Ovary (tissue), 3 donors: ENCODE measurements at regions not wholly inside any gene's neighbourhood (a gene's known extent, or its start where the extent isn't known, plus 50 kb on each side); places are given as distances from the start of the nearest gene placed in this dataset.

Experiments
- CTCF ChIP-seq, 3 donors: fragments of 450-650 bp in 2 of 3; fragments of 200-600 bp in 1 of 3; IDR thresholded peaks; one replicate each; pipeline versions ENCODE4 v1.5.1 to v1.8.0; 2016 to 2022; ENCODE audit warnings: antibody characterized with exemption in 3 of 3, mild to moderate bottlenecking in 1 of 3
- EP300 ChIP-seq: sonication (generic); formaldehyde crosslinking; IDR thresholded peaks from one replicate; pipeline ENCODE4 v1.6.1; 2017; ENCODE audit warnings: antibody characterized with exemption
- POLR2A ChIP-seq: fragments of 450-650 bp; IDR thresholded peaks from one replicate; pipeline ENCODE4 v1.6.1; 2017; ENCODE audit warnings: antibody characterized with exemption, mild to moderate bottlenecking, moderate library complexity
- donor health status: DM: no; HTN: no; CAD: no.

GRCh38 chr6:151705993-151706733, 101.3 kb upstream of the ESR1 start:
- TF ChIP-seq CTCF (IDR thresholded peaks at IDR 0.05) (no peak), POLR2A (no peak), EP300 (no peak)
